ENCODE measurements at regions not wholly inside any gene's neighbourhood (a gene's known extent, or its start where the extent isn't known, plus 50 kb on each side); places are given as distances from the start of the nearest gene placed in this dataset.

DNA sequence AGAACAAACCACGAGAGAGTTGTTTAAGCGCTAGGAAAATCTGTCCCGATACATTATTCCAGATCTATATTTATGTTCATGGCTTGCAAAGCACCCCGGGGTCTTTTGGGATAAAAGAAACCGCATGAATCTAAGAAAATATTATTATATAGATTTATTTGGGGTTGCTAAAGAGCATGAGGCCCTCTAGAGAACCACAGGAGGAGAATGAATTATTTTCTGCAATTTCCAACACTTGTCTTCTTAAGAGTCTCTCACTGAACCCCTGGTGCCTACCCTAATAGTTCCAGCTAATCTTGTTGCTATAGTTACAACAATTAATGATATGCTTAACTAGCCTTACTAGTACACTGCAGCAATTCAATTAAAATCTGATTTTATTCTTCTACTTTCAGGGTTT lies 79.6 kb downstream of the ARRDC4 start:
- no peaks in the 10 kb centered on the region for H3K9me3 ChIP-seq
- WGBS, 2 donors = 89 to 94% methylated on average over 5 of the region's 5 CpGs
- intact Hi-C loops (cut with DNase I) = loop anchor here (5.0 kb wide), 1 partner anchor 133 kb away; no protein-coding TSS in a partner anchor
- no peaks in the 10 kb centered on the region for H3K4me1 ChIP-seq
- H3K36me3 ChIP-seq = no peaks in the 10 kb centered on the region
- no peak for DNase-seq
- TF ChIP-seq, protein P1, sequence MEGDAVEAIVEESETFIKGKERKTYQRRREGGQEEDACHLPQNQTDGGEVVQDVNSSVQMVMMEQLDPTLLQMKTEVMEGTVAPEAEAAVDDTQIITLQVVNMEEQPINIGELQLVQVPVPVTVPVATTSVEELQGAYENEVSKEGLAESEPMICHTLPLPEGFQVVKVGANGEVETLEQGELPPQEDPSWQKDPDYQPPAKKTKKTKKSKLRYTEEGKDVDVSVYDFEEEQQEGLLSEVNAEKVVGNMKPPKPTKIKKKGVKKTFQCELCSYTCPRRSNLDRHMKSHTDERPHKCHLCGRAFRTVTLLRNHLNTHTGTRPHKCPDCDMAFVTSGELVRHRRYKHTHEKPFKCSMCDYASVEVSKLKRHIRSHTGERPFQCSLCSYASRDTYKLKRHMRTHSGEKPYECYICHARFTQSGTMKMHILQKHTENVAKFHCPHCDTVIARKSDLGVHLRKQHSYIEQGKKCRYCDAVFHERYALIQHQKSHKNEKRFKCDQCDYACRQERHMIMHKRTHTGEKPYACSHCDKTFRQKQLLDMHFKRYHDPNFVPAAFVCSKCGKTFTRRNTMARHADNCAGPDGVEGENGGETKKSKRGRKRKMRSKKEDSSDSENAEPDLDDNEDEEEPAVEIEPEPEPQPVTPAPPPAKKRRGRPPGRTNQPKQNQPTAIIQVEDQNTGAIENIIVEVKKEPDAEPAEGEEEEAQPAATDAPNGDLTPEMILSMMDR (IDR thresholded peaks at IDR 0.05) = no peak
- no peak for TF ChIP-seq EP300 (IDR thresholded peaks at IDR 0.05)
- TF ChIP-seq POLR2A (IDR thresholded peaks at IDR 0.05) = no peak
- no peak for TF ChIP-seq POLR2AphosphoS5 (IDR thresholded peaks at IDR 0.05)
- no peak overlapping the region for H3K27ac ChIP-seq
- H3K4me3 ChIP-seq = no peak overlapping the region
- no peaks in the 10 kb centered on the region for H3K27me3 ChIP-seq

DNA sequence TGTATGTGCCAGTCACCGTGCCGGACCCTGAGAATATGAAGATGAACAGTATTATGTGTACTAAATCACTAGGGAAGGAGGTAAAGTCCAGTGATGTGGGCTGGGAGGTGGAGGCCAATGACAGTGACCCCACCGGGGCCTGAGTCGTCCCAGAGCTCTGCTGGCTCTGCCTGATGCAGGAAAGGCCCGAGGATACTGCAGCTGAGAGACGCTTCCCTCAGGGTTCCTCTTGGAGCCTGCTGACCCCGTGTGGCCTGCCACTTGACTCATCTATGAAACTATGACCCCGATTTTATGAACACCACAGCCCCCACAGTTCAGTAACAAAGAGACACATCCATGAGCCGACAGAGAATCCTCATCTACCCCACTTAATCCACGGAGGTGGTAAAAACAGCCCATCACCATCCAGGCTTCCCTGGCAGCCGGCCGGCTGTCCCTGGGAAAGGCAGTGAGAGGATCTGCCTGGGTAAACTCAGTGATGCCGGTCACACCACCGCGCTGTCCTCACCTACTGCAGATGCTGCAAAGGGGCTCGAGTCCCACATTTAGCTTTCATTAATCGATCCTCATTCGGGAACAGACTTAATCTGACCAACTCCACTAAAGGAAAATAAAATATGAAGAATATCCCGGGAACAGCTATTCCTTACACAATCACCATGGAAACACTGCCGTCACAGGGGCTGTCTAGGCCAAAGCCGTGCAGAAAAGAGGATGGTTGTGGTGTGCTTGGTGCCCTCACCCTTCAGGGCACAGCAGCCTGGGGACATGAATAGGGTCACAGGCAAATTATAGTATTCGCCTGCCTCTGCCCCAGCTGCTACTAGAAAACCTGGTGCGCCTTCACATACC lies 82.9 kb downstream of the ARRDC4 start:
- no peak for DNase-seq
- H3K4me3 ChIP-seq = no peak overlapping the region
- no peaks in the 10 kb centered on the region for H3K36me3 ChIP-seq
- no peaks in the 10 kb centered on the region for H3K4me1 ChIP-seq
- intact Hi-C loops (cut with DNase I) = loop anchor here (5.0 kb wide), 1 partner anchor 136 kb away; no protein-coding TSS in a partner anchor
- H3K27me3 ChIP-seq = no peaks in the 10 kb centered on the region
- no peaks in the 10 kb centered on the region for H3K9me3 ChIP-seq
- H3K27ac ChIP-seq = no peak overlapping the region
- 81 to 87% methylated on average over 23 of the region's 23 CpGs for WGBS, 2 donors
- TF ChIP-seq, protein P1 (IDR thresholded peaks at IDR 0.05) = peak in 1 of 4 experiments; percentile 20
- TF ChIP-seq EP300 (IDR thresholded peaks at IDR 0.05) = no peak

DNA sequence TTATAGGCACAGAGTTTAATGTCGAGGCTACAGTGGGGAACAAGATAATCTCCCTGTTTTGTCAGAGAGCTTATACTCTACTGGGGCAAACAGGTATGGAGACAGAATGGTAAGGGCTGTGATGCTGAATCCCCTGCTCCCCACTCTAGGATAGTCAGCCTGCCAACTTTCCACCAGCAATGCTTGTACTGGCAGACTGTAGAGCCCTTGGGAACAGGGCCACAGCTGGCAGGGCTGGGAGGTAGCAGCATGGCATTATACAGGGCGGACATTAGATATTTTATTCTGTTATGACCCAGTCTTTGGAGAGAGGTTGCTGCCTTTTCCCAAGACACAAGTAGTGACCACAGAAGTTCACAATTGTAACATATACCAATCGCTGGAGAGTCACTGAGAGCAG lies 91.2 kb downstream of the ARRDC4 start:
- Histone ChIP-seq H3K27me3 (no peaks in the 10 kb centered on the region), H3K4me3 (no peak overlapping the region), H3K27ac (no peak overlapping the region), H3K9me3 (no peaks in the 10 kb centered on the region), H3K36me3 (no peaks in the 10 kb centered on the region), H3K4me1 (no peaks in the 10 kb centered on the region)
- WGBS, 2 donors = 85 to 88% methylated on average over 3 of the region's 3 CpGs
- intact Hi-C loops (cut with DNase I) = no loop called here
- TF ChIP-seq EP300 (IDR thresholded peaks at IDR 0.05) (no peak), POLR2A (IDR thresholded peaks at IDR 0.05) (no peak)
- DNase-seq = no peak

DNA sequence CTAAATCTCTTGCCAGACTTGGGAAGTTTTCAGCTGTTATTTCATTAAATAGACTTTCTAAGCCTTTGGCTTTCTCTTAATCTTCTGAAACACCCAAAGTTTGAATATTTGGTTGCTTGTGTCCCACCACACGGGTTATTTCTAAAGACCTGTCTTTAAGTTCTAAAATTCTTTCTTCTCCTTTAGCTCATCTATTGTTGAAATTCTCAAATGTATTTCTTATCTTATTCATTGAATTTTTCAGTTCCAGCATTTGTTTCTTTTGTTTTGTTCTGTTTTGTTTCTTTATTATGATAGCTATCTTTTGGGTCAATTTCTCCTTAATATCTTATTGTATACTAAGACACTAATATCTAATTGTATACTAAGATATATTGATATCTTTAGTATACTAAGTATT lies 97.0 kb downstream of the ARRDC4 start:
- H3K27me3 ChIP-seq = no peaks in the 10 kb centered on the region
- no peaks in the 10 kb centered on the region for H3K36me3 ChIP-seq
- H3K4me3 ChIP-seq = no peak overlapping the region
- no peak for DNase-seq
- no peak overlapping the region for H3K27ac ChIP-seq
- H3K9me3 ChIP-seq = peaks cover 0 to 5% (median 0%) of the 10 kb centered on the region in 4 donors
- H3K4me1 ChIP-seq = no peaks in the 10 kb centered on the region
- intact Hi-C loops (cut with DNase I) = no loop called here
- 87 to 90% methylated on average over 1 of the region's 1 CpG for WGBS, 2 donors
- TF ChIP-seq EP300 (IDR thresholded peaks at IDR 0.05) = no peak

DNA sequence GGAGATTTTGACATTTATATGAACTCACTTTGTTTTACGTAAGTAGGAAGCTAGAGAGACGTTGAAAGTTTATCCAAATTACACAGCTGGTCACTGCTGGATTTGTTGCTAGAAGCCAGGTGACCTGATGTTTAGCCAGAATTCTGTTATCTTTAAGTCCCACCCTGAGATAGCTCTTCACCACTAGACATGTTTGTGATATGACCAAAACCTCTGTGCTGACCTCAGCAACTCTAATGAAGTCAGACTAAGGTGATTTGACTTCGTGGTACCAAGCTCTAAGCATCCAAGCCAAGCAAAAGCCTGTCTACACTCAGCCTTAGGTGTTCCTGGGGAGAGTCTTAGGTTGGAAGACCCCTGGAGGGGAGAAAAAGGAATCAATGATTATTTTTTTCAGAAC lies 102.4 kb downstream of the ARRDC4 start:
- H3K27ac ChIP-seq = no peak overlapping the region
- intact Hi-C loops (cut with DNase I) = no loop called here
- peaks cover 0 to 22% (median 15%) of the 10 kb centered on the region in 4 donors for H3K4me1 ChIP-seq
- H3K9me3 ChIP-seq = peaks cover 0 to 2% (median 0%) of the 10 kb centered on the region in 4 donors
- no peaks in the 10 kb centered on the region for H3K36me3 ChIP-seq
- no peak for DNase-seq
- 57 to 77% methylated on average over 3 of the region's 3 CpGs for WGBS, 2 donors
- no peaks in the 10 kb centered on the region for H3K27me3 ChIP-seq
- TF ChIP-seq EP300 (IDR thresholded peaks at IDR 0.05) (no peak), POLR2AphosphoS5 (IDR thresholded peaks at IDR 0.05) (no peak), POLR2A (IDR thresholded peaks at IDR 0.05) (no peak)
- TF ChIP-seq, protein P1 (IDR thresholded peaks at IDR 0.05) = no peak
- H3K4me3 ChIP-seq = no peak overlapping the region

Data from sigmoid colon (tissue), 6 donors.